ENCODE measurements at regions not wholly inside any gene's neighbourhood (a gene's known extent, or its start where the extent isn't known, plus 50 kb on each side); places are given as distances from the start of the nearest gene placed in this dataset.

- TF ChIP-seq REST (IDR thresholded peaks at IDR 0.05; ENCODE audit: borderline replicate concordance) (peak; percentile 38; the same call in 1 of the 2 replicates), REST (CRISPR knock-in tag; IDR thresholded peaks at IDR 0.05; ENCODE audit: low read depth) (no peak), ZNF263 (CRISPR knock-in tag; IDR thresholded peaks at IDR 0.05; ENCODE audit: borderline replicate concordance) (peak; percentile 94), DDX20 (tag; IDR thresholded peaks at IDR 0.05; ENCODE audit: low read depth) (no peak), HNRNPUL1 (IDR thresholded peaks at IDR 0.05; ENCODE audit: low read length) (no peak), ZNF124 (CRISPR knock-in tag; IDR thresholded peaks at IDR 0.05) (no peak), SPI1 (IDR thresholded peaks at IDR 0.05; ENCODE audit: borderline replicate concordance, low read depth, low read length) (peak; percentile 90), BRF2 (IDR thresholded peaks at IDR 0.05; ENCODE audit: borderline replicate concordance, insufficient read depth, insufficient read length) (no peak), ZC3H4 (CRISPR knock-in tag; IDR thresholded peaks at IDR 0.05; ENCODE audit: borderline replicate concordance) (no peak), FOXP4 (CRISPR knock-in tag; IDR thresholded peaks at IDR 0.05; ENCODE audit: borderline replicate concordance) (no peak), ZNF561 (CRISPR knock-in tag; conservative IDR thresholded peaks at IDR 0.05) (no peak), ETS1 (conservative IDR thresholded peaks at IDR 0.05; ENCODE audit: control insufficient read depth, low read depth, low read length) (no peak), GATAD2B (IDR thresholded peaks at IDR 0.05; ENCODE audit: borderline replicate concordance) (no peak), MLLT1 (IDR thresholded peaks at IDR 0.05) (peak in 1 of 2 experiments; percentile 97; a peak in 2 of 4 replicates)
These were observed 68.0 kb upstream of the ARL8B start (continued) for GRCh38 chr3:5054098-5054497.

Measured in K562 (cell line).